GM21381 (cell line): ENCODE measurements at regions not wholly inside any gene's neighbourhood (a gene's known extent, or its start where the extent isn't known, plus 50 kb on each side); places are given as distances from the start of the nearest gene placed in this dataset.

ENCODE experiments used
- ATAC-seq: cut with Tn5 transposase; IDR thresholded peaks from one replicate; pipeline ENCODE4 v1.9.1; 2021; ENCODE audit warnings: mild to moderate bottlenecking, moderate library complexity; ENCODE audit not compliant: unreplicated experiment

GRCh38 chr2:83695037-83695436 is 764.0 kb downstream of the SUCLG1 start:
- ATAC-seq: no peak

- no peak for ATAC-seq
Observed at GRCh38 chr2:83689402-83689801, 769.7 kb downstream of the SUCLG1 start.

DNA sequence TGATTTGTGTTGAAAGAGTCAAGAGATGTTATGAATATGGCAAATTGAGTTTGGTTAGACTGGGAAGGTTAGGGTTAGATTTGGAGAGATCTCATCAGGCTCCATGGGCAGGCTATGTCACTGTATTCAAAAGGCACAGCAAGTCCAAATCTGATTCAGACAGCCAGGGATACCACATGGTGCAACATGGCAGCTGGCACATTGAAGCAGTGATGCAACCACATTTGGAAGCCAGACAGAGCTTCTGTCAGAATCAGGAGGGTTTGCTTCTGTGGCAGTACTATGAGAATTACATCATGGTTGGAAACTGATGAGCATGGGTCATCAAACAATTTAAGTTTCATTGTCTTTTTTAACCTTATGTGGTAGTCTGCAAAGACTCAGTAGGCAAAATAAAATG is 772.2 kb downstream of the SUCLG1 start:
- ATAC-seq: no peak

- ATAC-seq: no peak
Observed at GRCh38 chr2:83674050-83674449, 785.0 kb downstream of the SUCLG1 start.

- ATAC-seq: no peak
Observed at GRCh38 chr2:83665894-83666293, 793.2 kb downstream of the SUCLG1 start.

DNA sequence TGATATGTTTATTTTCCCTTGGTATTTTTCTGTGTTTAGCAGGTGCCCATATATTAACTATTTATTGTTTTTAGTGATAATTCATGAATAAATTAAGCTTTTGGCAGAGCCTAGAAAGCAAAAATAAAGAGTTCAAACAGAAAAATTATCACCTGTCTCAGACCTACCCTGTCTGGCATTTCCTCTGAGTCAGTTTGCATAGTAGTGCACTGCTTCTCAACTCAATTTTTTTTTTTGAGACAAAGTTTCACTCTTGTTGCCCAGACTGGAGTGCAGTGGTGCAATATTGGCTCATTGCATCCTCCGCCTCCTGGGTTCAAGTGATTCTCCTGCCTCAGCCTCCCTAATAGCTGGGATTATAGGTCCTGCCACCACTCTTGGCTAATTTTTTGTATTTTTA is 793.9 kb downstream of the SUCLG1 start:
- no peak for ATAC-seq

DNA sequence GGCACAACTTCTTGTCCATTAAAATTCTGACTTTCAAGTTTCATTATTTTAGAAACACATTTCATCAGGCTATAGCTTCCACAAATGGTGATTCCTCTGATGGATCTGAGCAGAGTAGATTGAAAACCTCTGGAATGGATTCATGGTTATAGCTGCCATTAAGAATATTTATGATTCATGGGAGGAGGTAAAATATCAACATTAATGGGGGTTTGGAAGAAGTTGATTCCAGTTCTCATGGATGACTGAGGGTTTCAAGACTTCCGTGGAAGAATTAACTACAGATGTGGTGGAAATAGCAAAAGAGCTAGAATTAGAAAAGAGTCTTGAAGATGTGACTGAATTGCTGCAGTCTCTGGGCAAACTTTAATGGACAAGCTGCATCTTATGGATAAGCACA is 797.4 kb downstream of the SUCLG1 start:
- ATAC-seq: no peak

DNA sequence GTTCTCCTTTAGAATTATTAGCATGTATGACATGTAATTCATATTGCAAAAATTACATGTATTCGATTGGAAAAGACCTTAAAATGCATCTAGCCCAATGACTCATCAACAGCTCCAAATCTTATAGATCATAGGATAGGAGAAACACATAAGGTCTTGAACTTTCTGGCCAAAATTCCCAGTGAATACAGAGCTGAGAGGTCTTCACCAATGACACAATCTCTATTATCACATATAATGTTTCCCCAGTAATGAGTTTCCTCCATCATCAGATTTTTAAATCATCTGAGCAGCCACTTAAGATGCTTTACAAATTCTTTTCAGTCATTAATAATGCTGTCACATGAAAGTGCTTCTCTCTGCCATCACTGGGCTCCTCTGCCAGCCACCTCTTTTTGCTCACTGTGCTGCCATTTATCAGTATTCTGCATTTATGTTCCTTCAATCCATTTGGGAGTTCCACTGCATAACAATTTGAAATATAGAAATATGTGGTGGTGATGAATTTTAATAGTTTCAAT is 804.9 kb downstream of the SUCLG1 start:
- ATAC-seq: no peak

DNA sequence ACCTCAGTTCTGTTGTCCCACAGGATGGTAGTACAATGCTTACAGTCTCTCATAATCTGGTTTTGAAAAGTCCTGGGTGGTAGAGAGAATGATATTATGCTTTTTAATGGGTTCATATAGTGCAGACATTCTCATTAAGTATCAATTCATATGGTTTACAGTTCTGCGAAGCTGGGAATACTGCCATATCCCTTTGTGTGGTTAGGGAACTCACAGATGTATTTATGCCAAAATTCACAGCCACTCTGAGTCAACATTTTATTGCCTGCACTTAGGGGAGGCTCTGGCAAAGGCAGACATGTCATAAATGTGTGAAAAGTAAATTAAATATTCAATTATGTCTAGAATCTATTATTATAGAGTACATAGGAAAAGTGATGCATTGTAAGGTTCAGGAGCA is 808.2 kb downstream of the SUCLG1 start:
- no peak for ATAC-seq

DNA sequence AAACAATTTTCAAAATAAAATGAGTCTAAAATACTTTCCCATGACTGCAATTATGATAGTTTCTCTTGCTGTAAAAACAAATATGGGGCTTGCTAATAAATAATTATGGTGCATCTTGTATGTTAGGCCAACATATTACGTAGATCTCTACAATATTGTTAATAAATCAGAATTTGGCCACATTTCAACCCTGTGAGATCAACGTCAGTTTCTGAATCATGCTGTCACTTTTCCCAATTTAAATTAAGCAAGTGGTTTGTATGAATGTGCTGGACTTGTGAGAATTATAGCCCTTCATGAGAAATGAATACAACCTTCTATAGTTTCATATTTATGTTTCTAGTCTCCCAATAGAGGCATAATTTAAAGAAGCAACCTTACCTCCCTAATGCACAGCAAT is 808.9 kb downstream of the SUCLG1 start:
- no peak for ATAC-seq

GRCh38 chr2:83640506-83640905 is 818.6 kb downstream of the SUCLG1 start:
- ATAC-seq: no peak

DNA sequence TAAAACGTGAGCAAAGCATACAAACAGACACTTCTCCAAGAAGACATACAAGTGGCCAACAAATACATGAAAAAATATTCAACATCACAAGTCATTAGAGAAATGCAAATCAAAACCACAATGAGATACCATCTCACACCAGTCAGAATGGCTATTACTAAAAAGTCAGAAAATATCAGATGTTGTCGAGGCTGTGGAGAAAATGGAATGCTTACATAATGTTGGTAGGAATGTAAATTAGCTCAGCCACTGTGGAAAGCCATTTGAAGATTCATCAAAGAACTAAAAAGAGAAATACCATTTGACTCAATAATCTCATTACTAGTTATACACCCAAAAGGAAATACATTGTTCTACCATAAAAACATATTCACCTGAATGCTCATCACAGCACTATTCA is 825.7 kb downstream of the SUCLG1 start:
- ATAC-seq: no peak

- no peak for ATAC-seq
Observed at GRCh38 chr2:83630351-83630750, 828.7 kb downstream of the SUCLG1 start.

DNA sequence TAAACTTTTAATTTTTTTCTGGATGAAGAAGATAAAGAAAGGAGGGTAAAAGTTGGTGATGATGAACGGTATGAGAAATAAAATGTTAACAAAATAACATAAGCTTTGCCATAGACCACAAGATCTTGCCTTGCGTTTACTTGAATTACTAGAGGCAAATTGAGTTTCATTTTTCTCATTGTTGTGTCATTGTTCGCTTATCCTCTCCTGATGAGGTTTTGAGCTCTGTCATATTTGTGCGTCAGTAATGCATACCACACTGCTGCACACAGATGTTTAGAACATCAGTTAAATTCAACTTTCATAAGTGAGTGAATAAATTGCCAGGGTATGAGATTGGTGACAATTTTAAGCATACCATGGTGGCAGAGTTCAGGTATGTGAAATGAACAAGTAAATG is 843.6 kb downstream of the SUCLG1 start:
- ATAC-seq: no peak

- ATAC-seq: no peak
Observed at GRCh38 chr2:83613178-83613577, 845.9 kb downstream of the SUCLG1 start.

DNA sequence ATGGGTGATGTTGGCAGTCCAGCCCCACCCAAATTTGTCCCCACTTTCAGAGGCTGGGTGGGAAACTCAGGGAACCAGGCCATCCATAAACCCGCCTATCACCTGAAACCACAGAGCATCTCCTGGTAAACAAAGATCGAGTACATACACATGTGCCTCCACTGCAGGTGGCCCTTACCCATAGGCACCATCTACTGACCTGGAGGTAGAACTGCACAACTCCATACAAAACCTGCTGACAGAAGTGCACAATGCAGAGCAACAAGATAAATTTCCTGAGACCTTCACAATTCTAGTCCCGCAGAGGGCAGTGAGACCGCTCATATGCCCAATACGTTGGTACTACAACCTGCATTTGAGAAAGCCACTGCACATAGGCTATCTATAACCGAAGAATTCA is 856.3 kb downstream of the SUCLG1 start:
- no peak for ATAC-seq

- ATAC-seq: no peak
Observed at GRCh38 chr2:83596592-83597282, 862.3 kb downstream of the SUCLG1 start.

- no peak for ATAC-seq
Observed at GRCh38 chr2:83595926-83596325, 863.2 kb downstream of the SUCLG1 start.

DNA sequence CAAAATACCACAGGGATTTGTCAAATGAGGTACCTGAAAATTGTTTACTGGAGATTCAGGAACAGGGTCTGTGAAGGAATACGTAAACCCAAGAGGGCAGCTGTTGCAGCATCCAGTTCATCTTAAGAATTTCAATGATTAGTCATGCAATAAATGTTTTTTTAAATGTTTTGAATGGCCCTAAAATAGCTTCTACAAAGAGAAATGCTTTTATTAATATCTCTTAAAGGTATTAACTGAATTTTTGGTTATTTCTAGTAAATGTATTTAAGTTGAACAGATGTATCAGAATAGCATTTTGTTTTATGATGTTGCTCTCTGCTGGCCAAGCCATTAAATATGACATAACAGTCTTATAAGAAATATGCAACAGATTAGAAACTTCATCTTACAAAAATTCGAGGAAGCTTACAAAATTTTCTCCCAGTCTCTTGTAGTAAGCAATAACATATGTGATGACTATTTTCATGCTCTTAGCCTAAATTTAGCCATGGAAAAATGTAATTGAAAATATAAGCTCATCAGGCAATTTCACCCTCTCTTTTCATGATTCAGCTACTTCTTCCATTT is 863.9 kb downstream of the SUCLG1 start:
- no peak for ATAC-seq

DNA sequence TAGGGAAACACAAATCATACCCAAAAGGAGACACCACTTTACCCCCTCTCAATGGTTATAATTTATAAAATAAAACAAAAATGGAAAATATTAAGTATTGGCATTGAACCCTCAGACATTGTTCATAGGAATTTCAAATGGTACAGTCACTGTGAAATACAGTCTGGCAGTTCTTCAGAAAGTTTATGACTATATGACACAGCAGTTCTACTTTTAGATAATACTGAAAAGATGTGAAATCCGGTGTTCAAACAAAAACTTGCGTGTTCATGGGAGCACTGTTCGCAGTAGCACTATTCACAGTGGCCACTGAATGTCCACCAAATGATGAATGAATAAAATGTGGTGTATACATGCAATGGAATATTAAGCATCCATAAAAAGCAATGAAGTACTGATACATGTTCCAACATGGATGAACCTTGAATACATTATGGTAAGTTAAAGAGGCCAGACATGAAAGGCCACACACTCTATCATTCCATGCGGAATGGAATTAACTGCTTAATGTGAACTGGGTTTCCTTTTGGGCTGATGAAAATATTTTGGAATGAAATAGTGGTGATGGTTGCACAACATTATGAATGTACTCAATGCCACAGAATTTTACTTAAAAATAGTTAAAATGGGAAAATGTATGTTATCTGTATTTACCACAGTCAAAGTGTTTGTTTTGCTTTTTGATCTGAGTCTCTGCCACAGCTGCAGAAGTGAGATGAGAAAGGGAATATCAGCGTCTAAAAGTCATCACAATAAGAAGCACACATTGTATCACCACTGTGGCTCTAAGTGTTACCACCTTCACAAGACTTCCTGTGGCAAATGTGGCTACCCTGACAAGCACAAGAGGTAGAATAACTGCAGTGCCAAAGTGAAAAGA is 864.6 kb downstream of the SUCLG1 start:
- no peak for ATAC-seq

DNA sequence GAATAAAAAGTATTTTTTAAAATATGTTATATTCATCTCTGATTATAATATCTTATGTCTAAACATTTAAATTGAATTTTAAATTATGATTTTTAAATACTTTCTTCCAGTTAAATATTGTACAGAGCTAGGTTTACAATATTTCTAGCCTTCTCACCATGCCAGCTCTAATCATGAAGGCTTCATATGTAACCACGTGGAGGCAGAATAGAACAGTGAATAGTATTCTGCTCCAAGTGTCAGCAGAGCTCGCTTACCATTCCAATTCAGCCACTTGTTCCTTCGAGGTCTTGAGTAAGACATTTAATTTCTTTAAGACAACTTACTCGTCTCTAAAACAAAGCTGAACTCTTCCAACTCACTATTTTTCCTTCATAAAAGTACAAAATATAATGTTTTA is 871.8 kb downstream of the SUCLG1 start:
- no peak for ATAC-seq

- no peak for ATAC-seq
Observed at GRCh38 chr2:83585250-83585649, 873.8 kb downstream of the SUCLG1 start.
